Left ventricle myocardium inferior (tissue), 1 donor: ENCODE measurements at regions not wholly inside any gene's neighbourhood (a gene's known extent, or its start where the extent isn't known, plus 50 kb on each side); places are given as distances from the start of the nearest gene placed in this dataset.
"Not testable (repeated sequence)": the region's sequence is repeated elsewhere in the genome, so short reads cannot be mapped to it uniquely, and the experiment has no call there.

Source experiments
- DNase-seq: peaks from one replicate; pipeline ENCODE4 v3.0.0-alpha.2; 2020
- H3K27ac ChIP-seq: fragments of 200-600 bp; replicated peaks from 2 replicates; pipeline ENCODE4 v1.8.0; 2021
- H3K27me3 ChIP-seq: fragments of 200-600 bp; 2 replicates; pipeline ENCODE4 v1.8.0; 2021; ENCODE audit warnings: low read depth
- H3K36me3 ChIP-seq: fragments of 200-600 bp; 2 replicates; pipeline ENCODE4 v1.8.0; 2021
- H3K4me1 ChIP-seq: fragments of 200-600 bp; 2 replicates; pipeline ENCODE4 v1.8.0; 2021
- H3K4me3 ChIP-seq: fragments of 200-600 bp; 2 replicates; pipeline ENCODE4 v1.8.0; 2021; ENCODE audit warnings: mild to moderate bottlenecking, moderate library complexity
- H3K9me3 ChIP-seq: fragments of 200-600 bp; replicated peaks from 2 replicates; pipeline ENCODE4 v1.8.0; 2021
- intact Hi-C: fragments of 100-400 bp; cut with micrococcal nuclease; formaldehyde crosslinking; loops from one replicate; pipeline ENCODE4 v1.11.0; 2022
- TF ChIP-seq, protein P1 (sequence below): fragments of 200-600 bp; IDR thresholded peaks from 2 replicates; pipeline ENCODE4 v1.8.0; 2021; ENCODE audit warnings: antibody characterized with exemption, mild to moderate bottlenecking, borderline replicate concordance
- donor health status: DM: no; HTN: yes; CAD: no; lungs with severe emphysema.

DNA sequence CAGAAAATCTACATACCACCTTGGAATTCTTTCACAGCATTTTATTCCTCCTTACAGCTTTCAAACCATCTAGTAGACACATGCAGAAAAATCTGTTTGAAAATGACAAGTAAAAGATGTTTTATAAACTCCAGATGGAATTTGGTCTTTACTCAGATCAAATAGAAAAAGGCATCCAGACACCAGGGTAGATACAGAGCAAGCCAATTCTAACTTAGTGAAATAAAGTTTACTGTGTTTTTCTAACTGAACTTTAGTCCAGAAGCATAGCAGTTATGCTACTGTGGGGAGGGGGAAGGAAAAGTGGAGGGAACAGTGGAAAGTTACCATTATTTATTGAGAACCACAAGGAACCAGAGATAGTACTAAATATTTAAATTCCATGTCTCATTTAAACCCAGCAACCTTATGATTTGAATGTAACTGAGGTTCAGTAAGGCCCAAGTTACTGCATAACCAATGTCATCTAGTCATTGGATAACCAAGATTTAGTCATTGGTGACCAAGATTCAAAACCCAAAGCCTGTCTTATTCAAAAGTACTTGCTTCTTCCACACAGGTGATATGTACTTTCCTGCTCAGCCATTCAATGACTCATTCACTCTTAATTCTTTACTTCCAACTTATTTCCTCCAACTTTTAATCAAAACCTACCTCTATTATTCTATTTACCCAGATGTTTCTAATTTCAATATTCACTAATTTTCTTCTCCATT lies 57.7 kb downstream of the RAD51AP2 start:
- H3K4me1 ChIP-seq, result no peaks in the 10 kb centered on the region
- no peaks in the 10 kb centered on the region for H3K27me3 ChIP-seq
- no peaks in the 10 kb centered on the region for H3K9me3 ChIP-seq
- DNase-seq, result no peak
- H3K27ac ChIP-seq, result no peak overlapping the region
- TF ChIP-seq, protein P1, sequence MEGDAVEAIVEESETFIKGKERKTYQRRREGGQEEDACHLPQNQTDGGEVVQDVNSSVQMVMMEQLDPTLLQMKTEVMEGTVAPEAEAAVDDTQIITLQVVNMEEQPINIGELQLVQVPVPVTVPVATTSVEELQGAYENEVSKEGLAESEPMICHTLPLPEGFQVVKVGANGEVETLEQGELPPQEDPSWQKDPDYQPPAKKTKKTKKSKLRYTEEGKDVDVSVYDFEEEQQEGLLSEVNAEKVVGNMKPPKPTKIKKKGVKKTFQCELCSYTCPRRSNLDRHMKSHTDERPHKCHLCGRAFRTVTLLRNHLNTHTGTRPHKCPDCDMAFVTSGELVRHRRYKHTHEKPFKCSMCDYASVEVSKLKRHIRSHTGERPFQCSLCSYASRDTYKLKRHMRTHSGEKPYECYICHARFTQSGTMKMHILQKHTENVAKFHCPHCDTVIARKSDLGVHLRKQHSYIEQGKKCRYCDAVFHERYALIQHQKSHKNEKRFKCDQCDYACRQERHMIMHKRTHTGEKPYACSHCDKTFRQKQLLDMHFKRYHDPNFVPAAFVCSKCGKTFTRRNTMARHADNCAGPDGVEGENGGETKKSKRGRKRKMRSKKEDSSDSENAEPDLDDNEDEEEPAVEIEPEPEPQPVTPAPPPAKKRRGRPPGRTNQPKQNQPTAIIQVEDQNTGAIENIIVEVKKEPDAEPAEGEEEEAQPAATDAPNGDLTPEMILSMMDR, result no peak
- intact Hi-C loops, result no loop called here
- H3K36me3 ChIP-seq, result no peaks in the 10 kb centered on the region
- H3K4me3 ChIP-seq, result no peak overlapping the region

DNA sequence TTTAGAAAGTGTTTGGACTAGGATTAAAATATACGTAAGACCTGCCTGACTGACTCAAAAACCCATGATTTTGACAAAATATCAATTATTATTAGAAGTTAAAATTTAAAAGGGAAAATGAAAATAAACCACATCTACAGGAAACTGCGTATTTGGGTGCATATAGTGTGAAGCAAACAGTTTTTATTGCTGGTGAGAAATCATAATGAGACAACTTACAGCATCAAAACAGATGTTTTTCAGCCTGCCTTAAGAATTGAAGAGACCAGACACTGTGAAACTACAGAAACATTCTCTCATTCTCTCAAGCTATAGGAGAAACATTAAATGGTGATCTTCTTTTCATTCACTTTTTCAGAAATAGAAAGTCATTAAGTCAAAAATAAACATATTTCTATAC lies 62.9 kb downstream of the RAD51AP2 start:
- no peaks in the 10 kb centered on the region for H3K27me3 ChIP-seq
- H3K9me3 ChIP-seq, result no peaks in the 10 kb centered on the region
- DNase-seq, result no peak
- TF ChIP-seq, protein P1, result no peak
- H3K4me3 ChIP-seq, result no peak overlapping the region
- no peak overlapping the region for H3K27ac ChIP-seq
- H3K4me1 ChIP-seq, result no peaks in the 10 kb centered on the region
- H3K36me3 ChIP-seq, result no peaks in the 10 kb centered on the region
- intact Hi-C loops, result no loop called here

- H3K27ac ChIP-seq, H3K27me3 ChIP-seq, H3K36me3 ChIP-seq, H3K4me1 ChIP-seq, intact Hi-C loops, H3K4me3 ChIP-seq, DNase-seq: not testable (repeated sequence)
- H3K9me3 ChIP-seq, result peaks cover 15% of the 10 kb centered on the region
These were observed 72.0 kb downstream of the RAD51AP2 start for GRCh38 chr2:17446191-17446590.

- H3K4me1 ChIP-seq, result no peaks in the 10 kb centered on the region
- no peaks in the 10 kb centered on the region for H3K36me3 ChIP-seq
- intact Hi-C loops, result no loop called here
- TF ChIP-seq, protein P1, result no peak
- peaks cover 15% of the 10 kb centered on the region for H3K9me3 ChIP-seq
- no peak overlapping the region for H3K4me3 ChIP-seq
- H3K27ac ChIP-seq, result no peak overlapping the region
- no peaks in the 10 kb centered on the region for H3K27me3 ChIP-seq
- DNase-seq, result no peak
These were observed 72.5 kb downstream of the RAD51AP2 start for GRCh38 chr2:17445744-17446143.

DNA sequence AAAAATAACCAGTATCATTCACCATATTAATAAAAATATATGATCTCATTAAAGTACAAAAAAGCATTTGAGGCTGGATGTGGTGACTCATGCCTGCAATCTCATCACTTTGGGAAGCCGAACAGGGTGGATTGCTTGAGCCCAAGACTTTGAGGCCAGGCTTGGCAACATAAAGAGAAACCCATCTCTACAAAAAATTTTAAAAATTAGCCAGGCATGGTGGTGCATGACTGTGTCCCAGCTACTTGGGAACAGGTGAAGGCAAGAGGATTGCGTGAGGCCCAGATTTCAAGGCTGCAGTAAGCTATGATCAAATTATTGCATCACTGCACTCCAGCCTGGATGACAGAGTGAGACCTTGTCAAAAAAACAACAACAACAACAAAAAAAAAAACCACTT lies 75.9 kb downstream of the RAD51AP2 start:
- H3K27me3 ChIP-seq, result no peaks in the 10 kb centered on the region
- no peaks in the 10 kb centered on the region for H3K9me3 ChIP-seq
- no peak overlapping the region for H3K27ac ChIP-seq
- no peak for DNase-seq
- H3K4me1 ChIP-seq, result no peaks in the 10 kb centered on the region
- intact Hi-C loops, result no loop called here
- no peaks in the 10 kb centered on the region for H3K36me3 ChIP-seq
- H3K4me3 ChIP-seq, result no peak overlapping the region
- TF ChIP-seq, protein P1, result no peak

DNA sequence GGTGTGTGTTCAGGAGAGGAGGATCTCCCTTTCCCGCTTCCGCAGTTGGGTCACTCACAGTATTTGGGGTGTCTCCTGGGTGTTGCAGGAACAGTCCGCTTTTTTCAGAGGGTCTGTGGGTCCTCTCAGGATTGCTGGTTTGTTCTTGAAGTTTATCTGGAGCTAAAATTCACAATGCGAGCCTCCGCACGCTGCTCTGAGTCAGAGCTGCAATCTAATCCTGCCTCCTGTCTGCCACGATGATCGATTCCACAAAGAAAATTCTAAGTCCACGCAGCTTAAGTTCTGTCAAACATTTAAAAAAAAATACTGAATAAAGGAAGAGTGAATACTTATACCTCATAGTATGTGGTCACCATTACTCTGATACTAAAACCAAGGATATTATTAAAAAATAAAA lies 76.5 kb downstream of the RAD51AP2 start:
- intact Hi-C loops, result no loop called here
- TF ChIP-seq, protein P1, result no peak
- no peaks in the 10 kb centered on the region for H3K9me3 ChIP-seq
- H3K27me3 ChIP-seq, result no peaks in the 10 kb centered on the region
- no peak overlapping the region for H3K27ac ChIP-seq
- H3K36me3 ChIP-seq, result no peaks in the 10 kb centered on the region
- DNase-seq, result no peak
- H3K4me3 ChIP-seq, result no peak overlapping the region
- no peaks in the 10 kb centered on the region for H3K4me1 ChIP-seq
